Naive B cell (primary cell): ENCODE measurements at regions not wholly inside any gene's neighbourhood (a gene's known extent, or its start where the extent isn't known, plus 50 kb on each side); places are given as distances from the start of the nearest gene placed in this dataset.
"Not testable (repeated sequence)": the region's sequence is repeated elsewhere in the genome, so short reads cannot be mapped to it uniquely, and the experiment has no call there.

Source experiments
- ATAC-seq, 2 donors: fragments of 150-1000 bp; cut with Tn5 transposase; 2 replicates each; pipeline ENCODE4 v1.10.0; 2021; ENCODE audit warnings: low read depth in 2 of 2, mild to moderate bottlenecking in 2 of 2, moderate library complexity in 2 of 2
- DNase-seq: peaks from one replicate; pipeline ENCODE4 v3.0.0; 2022
- H3K27ac Mint-ChIP-seq, 6 donors: one replicate each; pipeline ENCODE4 v1.8.0; 2020 to 2022; ENCODE audit warnings: mild to moderate bottlenecking in 6 of 6, mixed read lengths in 6 of 6, moderate library complexity in 5 of 6, inconsistent platforms in 2 of 6
- H3K27me3 Mint-ChIP-seq, 3 donors: one replicate each; pipeline ENCODE4 v1.8.0; 2021 to 2022; ENCODE audit warnings: mixed read lengths in 3 of 3, mild to moderate bottlenecking in 1 of 3
- H3K36me3 Mint-ChIP-seq, 2 donors: one replicate each; pipeline ENCODE4 v1.8.0; 2020 to 2022; ENCODE audit warnings: mixed read lengths in 2 of 2, inconsistent platforms in 1 of 2, mild to moderate bottlenecking in 1 of 2
- H3K4me1 Mint-ChIP-seq, 3 donors: one replicate each; pipeline ENCODE4 v1.8.0; 2020 to 2022; ENCODE audit warnings: mixed read lengths in 3 of 3, inconsistent platforms in 1 of 3, mild to moderate bottlenecking in 1 of 3, moderate library complexity in 1 of 3
- H3K4me3 Mint-ChIP-seq, 8 donors: one replicate each; pipeline ENCODE4 v1.8.0; 2020 to 2022; ENCODE audit warnings: mild to moderate bottlenecking in 8 of 8, mixed read lengths in 8 of 8, moderate library complexity in 8 of 8, inconsistent platforms in 2 of 8
- H3K9me3 Mint-ChIP-seq, 7 donors: one replicate each; pipeline ENCODE4 v1.8.0; 2020 to 2022; ENCODE audit warnings: mixed read lengths in 7 of 7, mild to moderate bottlenecking in 5 of 7, inconsistent platforms in 2 of 7, moderate library complexity in 1 of 7

- no peak overlapping the region for H3K4me3 Mint-ChIP-seq
- H3K9me3 Mint-ChIP-seq: peaks cover 0 to 4% (median 0%) of the 10 kb centered on the region in 7 donors
- no peak overlapping the region for H3K27ac Mint-ChIP-seq
- peaks cover 0 to 4% (median 0%) of the 10 kb centered on the region in 3 donors for H3K4me1 Mint-ChIP-seq
- H3K36me3 Mint-ChIP-seq: no peaks in the 10 kb centered on the region
- DNase-seq (no peak), ATAC-seq (no peak)
- H3K27me3 Mint-ChIP-seq: no peaks in the 10 kb centered on the region
Measured at GRCh38 chr1:83125456-83125855, 873.5 kb downstream of the TTLL7 start.

GRCh38 chr1:83123019-83123418 is 875.9 kb downstream of the TTLL7 start:
- H3K27ac Mint-ChIP-seq: no peak overlapping the region
- ATAC-seq: no peak
- H3K27me3 Mint-ChIP-seq: no peaks in the 10 kb centered on the region
- no peak overlapping the region for H3K4me3 Mint-ChIP-seq
- H3K36me3 Mint-ChIP-seq: no peaks in the 10 kb centered on the region
- peaks cover 0 to 6% (median 0%) of the 10 kb centered on the region in 7 donors for H3K9me3 Mint-ChIP-seq
- H3K4me1 Mint-ChIP-seq: no peaks in the 10 kb centered on the region
- DNase-seq: no peak

GRCh38 chr1:83118472-83118871 is 880.5 kb downstream of the TTLL7 start:
- Mint-ChIP-seq H3K4me3 (no peak overlapping the region), H3K27me3 (no peaks in the 10 kb centered on the region), H3K9me3 (peaks cover 0 to 6% (median 0%) of the 10 kb centered on the region in 7 donors), H3K27ac (no peak overlapping the region), H3K36me3 (no peaks in the 10 kb centered on the region), H3K4me1 (no peaks in the 10 kb centered on the region)
- ATAC-seq: no peak
- DNase-seq: no peak

- not testable (repeated sequence) for H3K4me3 Mint-ChIP-seq, H3K27ac Mint-ChIP-seq, H3K9me3 Mint-ChIP-seq, H3K4me1 Mint-ChIP-seq, ATAC-seq, H3K27me3 Mint-ChIP-seq, DNase-seq, H3K36me3 Mint-ChIP-seq
Measured at GRCh38 chr1:83117030-83117429, 881.9 kb downstream of the TTLL7 start.

GRCh38 chr1:83115785-83116184 is 883.1 kb downstream of the TTLL7 start:
- no peak overlapping the region for H3K4me3 Mint-ChIP-seq
- no peak for DNase-seq
- no peaks in the 10 kb centered on the region for H3K4me1 Mint-ChIP-seq
- H3K27me3 Mint-ChIP-seq: no peaks in the 10 kb centered on the region
- H3K9me3 Mint-ChIP-seq: peaks cover 0 to 8% (median 3%) of the 10 kb centered on the region in 7 donors
- ATAC-seq: no peak
- no peak overlapping the region for H3K27ac Mint-ChIP-seq
- H3K36me3 Mint-ChIP-seq: no peaks in the 10 kb centered on the region

GRCh38 chr1:83114136-83114834 is 884.6 kb downstream of the TTLL7 start:
- Mint-ChIP-seq H3K4me1 (no peaks in the 10 kb centered on the region), H3K27me3 (no peaks in the 10 kb centered on the region), H3K36me3 (no peaks in the 10 kb centered on the region), H3K4me3 (no peak overlapping the region), H3K27ac (no peak overlapping the region), H3K9me3 (peaks cover 0 to 8% (median 0%) of the 10 kb centered on the region in 7 donors)
- no peak for DNase-seq
- no peak for ATAC-seq

GRCh38 chr1:83113652-83114051 is 885.3 kb downstream of the TTLL7 start:
- Mint-ChIP-seq H3K4me3 (no peak overlapping the region), H3K27ac (no peak overlapping the region)

GRCh38 chr1:83112248-83112885 is 886.6 kb downstream of the TTLL7 start:
- H3K4me1 Mint-ChIP-seq: no peaks in the 10 kb centered on the region
- ATAC-seq (no peak), DNase-seq (no peak)
- peaks cover 0 to 3% of the 10 kb centered on the region in 2 donors for H3K36me3 Mint-ChIP-seq
- H3K27me3 Mint-ChIP-seq: no peaks in the 10 kb centered on the region
- no peak overlapping the region for H3K4me3 Mint-ChIP-seq
- no peak overlapping the region for H3K27ac Mint-ChIP-seq
- H3K9me3 Mint-ChIP-seq: peaks cover 0 to 8% (median 0%) of the 10 kb centered on the region in 7 donors

More at GRCh38 chr1:83113652-83114051, 885.3 kb downstream of the TTLL7 start:
- no peaks in the 10 kb centered on the region for H3K36me3 Mint-ChIP-seq
- H3K4me1 Mint-ChIP-seq: no peaks in the 10 kb centered on the region
- no peak for DNase-seq
- H3K9me3 Mint-ChIP-seq: peaks cover 0 to 8% (median 0%) of the 10 kb centered on the region in 7 donors
- no peaks in the 10 kb centered on the region for H3K27me3 Mint-ChIP-seq
- ATAC-seq: no peak

- Mint-ChIP-seq H3K4me3 (no peak overlapping the region), H3K36me3 (peaks cover 0 to 3% of the 10 kb centered on the region in 2 donors), H3K4me1 (no peaks in the 10 kb centered on the region), H3K27ac (peak overlapping the region in 1 of 6 donors; percentile 8), H3K9me3 (peaks cover 0 to 5% (median 0%) of the 10 kb centered on the region in 7 donors), H3K27me3 (no peaks in the 10 kb centered on the region)
- no peak for ATAC-seq
- DNase-seq: no peak
Measured at GRCh38 chr1:83110156-83110555, 888.8 kb downstream of the TTLL7 start.

GRCh38 chr1:83109692-83110091 is 889.2 kb downstream of the TTLL7 start:
- Mint-ChIP-seq H3K36me3 (peaks cover 0 to 3% of the 10 kb centered on the region in 2 donors), H3K4me1 (no peaks in the 10 kb centered on the region), H3K27ac (peak overlapping the region in 1 of 6 donors; percentile 8), H3K27me3 (no peaks in the 10 kb centered on the region), H3K4me3 (no peak overlapping the region), H3K9me3 (peaks cover 0 to 5% (median 0%) of the 10 kb centered on the region in 7 donors)
- ATAC-seq: no peak
- DNase-seq: no peak

GRCh38 chr1:83104558-83104957 is 894.4 kb downstream of the TTLL7 start:
- Mint-ChIP-seq H3K27ac (no peak overlapping the region), H3K36me3 (peaks cover 0 to 3% of the 10 kb centered on the region in 2 donors), H3K4me3 (no peak overlapping the region), H3K9me3 (peaks cover 0 to 3% (median 0%) of the 10 kb centered on the region in 7 donors), H3K4me1 (no peaks in the 10 kb centered on the region), H3K27me3 (no peaks in the 10 kb centered on the region)
- no peak for ATAC-seq
- DNase-seq: no peak

GRCh38 chr1:83103341-83103740 is 895.6 kb downstream of the TTLL7 start:
- no peak overlapping the region for H3K27ac Mint-ChIP-seq
- DNase-seq: no peak
- peaks cover 0 to 2% of the 10 kb centered on the region in 2 donors for H3K36me3 Mint-ChIP-seq
- no peak for ATAC-seq
- H3K4me1 Mint-ChIP-seq: no peaks in the 10 kb centered on the region
- H3K4me3 Mint-ChIP-seq: no peak overlapping the region
- H3K9me3 Mint-ChIP-seq: peaks cover 0 to 2% (median 0%) of the 10 kb centered on the region in 7 donors
- H3K27me3 Mint-ChIP-seq: no peaks in the 10 kb centered on the region

GRCh38 chr1:83102630-83103071 is 896.3 kb downstream of the TTLL7 start:
- Mint-ChIP-seq H3K27ac (no peak overlapping the region), H3K27me3 (no peaks in the 10 kb centered on the region), H3K4me3 (no peak overlapping the region), H3K4me1 (no peaks in the 10 kb centered on the region), H3K36me3 (no peaks in the 10 kb centered on the region), H3K9me3 (peaks cover 0 to 2% (median 0%) of the 10 kb centered on the region in 7 donors)
- no peak for ATAC-seq
- no peak for DNase-seq

GRCh38 chr1:83101406-83101805 is 897.5 kb downstream of the TTLL7 start:
- Mint-ChIP-seq H3K4me1 (no peaks in the 10 kb centered on the region), H3K27me3 (no peaks in the 10 kb centered on the region), H3K9me3 (peaks cover 0 to 2% (median 0%) of the 10 kb centered on the region in 7 donors), H3K4me3 (no peak overlapping the region), H3K36me3 (peaks cover 0 to 6% of the 10 kb centered on the region in 2 donors), H3K27ac (no peak overlapping the region)
- DNase-seq (no peak), ATAC-seq (no peak)
